HL-60 (cell line): ENCODE measurements at regions not wholly inside any gene's neighbourhood (a gene's known extent, or its start where the extent isn't known, plus 50 kb on each side); places are given as distances from the start of the nearest gene placed in this dataset.
A peak's percentile ranks its signal among the peaks of the same experiment; 100 is the strongest.

Source experiments
- DNase-seq, 2 experiments: peaks; one replicate each; pipeline ENCODE4 v3.0.0-alpha.2; 2010 to 2020; ENCODE audit warnings: low read depth in 1 of 2, low spot score in 1 of 2
- H3K27ac ChIP-seq: fragments of 250-450 bp; sonication (Bioruptor Pico); replicated peaks from 2 replicates; pipeline ENCODE4 v1.5.1; 2020; ENCODE audit warnings: mild to moderate bottlenecking, moderate library complexity
- H3K27me3 ChIP-seq: fragments of 250-450 bp; sonication (Bioruptor Pico); 2 replicates; pipeline ENCODE4 v1.5.1; 2021; ENCODE audit warnings: mild to moderate bottlenecking, moderate library complexity; ENCODE audit not compliant: insufficient read depth, poor library complexity, severe bottlenecking
- H3K4me3 ChIP-seq: replicated peaks from 2 replicates; pipeline ENCODE4 v1.5.1; 2011; ENCODE audit warnings: mild to moderate bottlenecking, control low read depth, low read length; ENCODE audit not compliant: insufficient read depth
- CTCF ChIP-seq: IDR thresholded peaks from one replicate; pipeline ENCODE4 v1.5.1; 2011; ENCODE audit warnings: low read length, control low read depth, inconsistent platforms; ENCODE audit not compliant: insufficient read depth
- GABPA ChIP-seq: IDR thresholded peaks from 2 replicates; pipeline ENCODE4 v1.6.1; 2012; ENCODE audit warnings: low read depth
- POLR2AphosphoS5 ChIP-seq: IDR thresholded peaks from 2 replicates; pipeline ENCODE4 v1.6.1; 2012; ENCODE audit warnings: low read depth
- REST ChIP-seq: IDR thresholded peaks from 2 replicates; pipeline ENCODE4 v1.6.1; 2012; ENCODE audit warnings: low read depth; ENCODE audit not compliant: insufficient replicate concordance
- SPI1 ChIP-seq: IDR thresholded peaks from 2 replicates; pipeline ENCODE4 v1.6.1; 2012; ENCODE audit warnings: low read depth, mild to moderate bottlenecking, borderline replicate concordance

GRCh38 chr12:93126069-93126474 is 197.0 kb upstream of the EEA1 start:
- H3K27me3 ChIP-seq = no peaks in the 10 kb centered on the region
- TF ChIP-seq CTCF = no peak
- H3K27ac ChIP-seq = no peak overlapping the region
- H3K4me3 ChIP-seq = no peak overlapping the region
- DNase-seq = no peak

- peak overlapping the region; percentile 50 for H3K27ac ChIP-seq
- no peak overlapping the region for H3K4me3 ChIP-seq
- DNase-seq = no peak
- TF ChIP-seq GABPA (no peak), SPI1 (no peak), REST (no peak), CTCF (no peak), POLR2AphosphoS5 (no peak)
- H3K27me3 ChIP-seq = no peaks in the 10 kb centered on the region
Observed at GRCh38 chr12:93127107-93127560, 198.0 kb upstream of the EEA1 start.

- no peak for TF ChIP-seq SPI1
- TF ChIP-seq GABPA = no peak
- no peak for TF ChIP-seq REST
- peak; percentile 37 for TF ChIP-seq CTCF
- TF ChIP-seq POLR2AphosphoS5 = peak; percentile 31; the same call in 1 of the 2 replicates
- H3K27ac ChIP-seq = peak overlapping the region; percentile 52
- H3K27me3 ChIP-seq = no peaks in the 10 kb centered on the region
- H3K4me3 ChIP-seq = no peak overlapping the region
- DNase-seq = peak; percentile 94 to 99
Observed at GRCh38 chr12:93127582-93128331, 198.7 kb upstream of the EEA1 start.

- no peak overlapping the region for H3K4me3 ChIP-seq
- H3K27ac ChIP-seq = peak overlapping the region; percentile 52
- no peaks in the 10 kb centered on the region for H3K27me3 ChIP-seq
- TF ChIP-seq GABPA (no peak), CTCF (no peak), REST (no peak), SPI1 (no peak), POLR2AphosphoS5 (no peak)
- no peak for DNase-seq
Observed at GRCh38 chr12:93128332-93128707, 199.2 kb upstream of the EEA1 start.
